OCI-LY3 (cell line): ENCODE measurements at regions not wholly inside any gene's neighbourhood (a gene's known extent, or its start where the extent isn't known, plus 50 kb on each side); places are given as distances from the start of the nearest gene placed in this dataset.

Experiments used
- H2AFZ ChIP-seq: fragments of 200-600, 300-600 bp; shearing (Covaris generic); 2 replicates; pipeline ENCODE4 v1.6.0; 2014; ENCODE audit warnings: antibody characterized with exemption, low read depth, low read length
- H3K27ac ChIP-seq: fragments of 200-600, 300-600 bp; sonication (generic); 2 replicates; pipeline ENCODE4 v1.5.1; 2014; ENCODE audit warnings: mild to moderate bottlenecking, low read length, moderate library complexity, mixed read lengths
- H3K27me3 ChIP-seq: fragments of 200-600, 300-600 bp; sonication (generic); 2 replicates; pipeline ENCODE4 v1.6.1; 2014; ENCODE audit warnings: low read depth, low read length, mixed read lengths
- H3K36me3 ChIP-seq: fragments of 200-600, 300-600 bp; sonication (generic); replicated peaks from 2 replicates; pipeline ENCODE3; 2014; ENCODE audit warnings: low read depth, low read length, mixed read lengths
- H3K4me1 ChIP-seq: fragments of 300-600, 200-600 bp; sonication (generic); 2 replicates; pipeline ENCODE4 v1.6.1; 2014; ENCODE audit warnings: low read length, mixed read lengths
- H3K4me2 ChIP-seq: fragments of 200-600, 300-600 bp; sonication (generic); 2 replicates; pipeline ENCODE4 v1.6.1; 2014; ENCODE audit warnings: low read length, mixed read lengths
- H3K4me3 ChIP-seq: fragments of 300-600, 200-600 bp; sonication (generic); 2 replicates; pipeline ENCODE4 v1.5.1; 2014; ENCODE audit warnings: antibody characterized with exemption, mild to moderate bottlenecking, low read length, moderate library complexity
- H3K79me2 ChIP-seq: fragments of 300-600, 200-600 bp; shearing (Covaris generic); 2 replicates; pipeline ENCODE4 v1.6.1; 2014; ENCODE audit warnings: mild to moderate bottlenecking, low read length, mixed read lengths
- H3K9ac ChIP-seq: fragments of 300-600, 200-600 bp; shearing (Covaris generic); 2 replicates; pipeline ENCODE4 v1.6.0; 2014; ENCODE audit warnings: mild to moderate bottlenecking, low read length, moderate library complexity
- H3K9me3 ChIP-seq: fragments of 200-600, 300-600 bp; shearing (Covaris generic); 2 replicates; pipeline ENCODE4 v1.6.1; 2014; ENCODE audit warnings: low read length, mixed read lengths; ENCODE audit not compliant: insufficient read depth
- H4K20me1 ChIP-seq: fragments of 200-600, 300-600 bp; sonication (generic); 2 replicates; pipeline ENCODE4 v1.6.1; 2016; ENCODE audit warnings: low read length, mixed read lengths; ENCODE audit not compliant: insufficient read depth
- EZH2phosphoT487 ChIP-seq: fragments of 200-600 bp; shearing (Covaris generic); IDR thresholded peaks from 2 replicates; pipeline ENCODE4 v1.6.1; 2018; ENCODE audit warnings: antibody characterized with exemption, mixed run types, low read depth
- TF ChIP-seq, protein P1 (sequence below): fragments of 200-600, 300-600 bp; sonication (generic); IDR thresholded peaks from 2 replicates; pipeline ENCODE4 v1.5.1; 2014; ENCODE audit warnings: antibody characterized with exemption, low read length, low read depth

DNA sequence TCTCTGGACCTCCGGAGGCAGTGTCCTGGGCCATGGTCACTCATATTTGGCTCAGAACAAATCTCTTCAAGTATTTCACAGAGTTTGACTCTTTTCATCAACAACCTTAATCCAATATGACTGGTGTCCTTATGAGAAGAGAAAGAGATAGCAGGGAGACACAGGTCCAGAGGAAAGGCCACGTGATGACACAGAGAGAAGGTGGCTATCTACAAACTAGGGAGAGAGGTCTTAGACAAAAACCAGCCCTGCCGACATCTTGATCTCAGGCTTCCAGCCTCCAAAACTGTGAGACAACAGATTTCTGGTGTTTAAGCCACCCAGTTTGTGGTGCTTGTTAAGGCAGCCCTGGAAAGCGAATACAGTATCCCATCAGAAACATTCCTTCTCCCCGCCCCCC lies 237.1 kb upstream of the PROK2 start:
- Histone ChIP-seq H3K79me2 (no peaks in the 10 kb centered on the region), H3K9ac (no peak overlapping the region), H3K9me3 (no peaks in the 10 kb centered on the region), H3K4me1 (no peaks in the 10 kb centered on the region), H3K36me3 (no peaks in the 10 kb centered on the region), H4K20me1 (no peaks in the 10 kb centered on the region), H3K4me3 (no peak overlapping the region), H3K4me2 (no peak overlapping the region), H2AFZ (no peak overlapping the region), H3K27ac (no peak overlapping the region), H3K27me3 (peaks cover 9% of the 10 kb centered on the region; the same call in 1 of the 2 replicates)
- TF ChIP-seq EZH2phosphoT487 = no peak
- TF ChIP-seq, protein P1, sequence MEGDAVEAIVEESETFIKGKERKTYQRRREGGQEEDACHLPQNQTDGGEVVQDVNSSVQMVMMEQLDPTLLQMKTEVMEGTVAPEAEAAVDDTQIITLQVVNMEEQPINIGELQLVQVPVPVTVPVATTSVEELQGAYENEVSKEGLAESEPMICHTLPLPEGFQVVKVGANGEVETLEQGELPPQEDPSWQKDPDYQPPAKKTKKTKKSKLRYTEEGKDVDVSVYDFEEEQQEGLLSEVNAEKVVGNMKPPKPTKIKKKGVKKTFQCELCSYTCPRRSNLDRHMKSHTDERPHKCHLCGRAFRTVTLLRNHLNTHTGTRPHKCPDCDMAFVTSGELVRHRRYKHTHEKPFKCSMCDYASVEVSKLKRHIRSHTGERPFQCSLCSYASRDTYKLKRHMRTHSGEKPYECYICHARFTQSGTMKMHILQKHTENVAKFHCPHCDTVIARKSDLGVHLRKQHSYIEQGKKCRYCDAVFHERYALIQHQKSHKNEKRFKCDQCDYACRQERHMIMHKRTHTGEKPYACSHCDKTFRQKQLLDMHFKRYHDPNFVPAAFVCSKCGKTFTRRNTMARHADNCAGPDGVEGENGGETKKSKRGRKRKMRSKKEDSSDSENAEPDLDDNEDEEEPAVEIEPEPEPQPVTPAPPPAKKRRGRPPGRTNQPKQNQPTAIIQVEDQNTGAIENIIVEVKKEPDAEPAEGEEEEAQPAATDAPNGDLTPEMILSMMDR = no peak

DNA sequence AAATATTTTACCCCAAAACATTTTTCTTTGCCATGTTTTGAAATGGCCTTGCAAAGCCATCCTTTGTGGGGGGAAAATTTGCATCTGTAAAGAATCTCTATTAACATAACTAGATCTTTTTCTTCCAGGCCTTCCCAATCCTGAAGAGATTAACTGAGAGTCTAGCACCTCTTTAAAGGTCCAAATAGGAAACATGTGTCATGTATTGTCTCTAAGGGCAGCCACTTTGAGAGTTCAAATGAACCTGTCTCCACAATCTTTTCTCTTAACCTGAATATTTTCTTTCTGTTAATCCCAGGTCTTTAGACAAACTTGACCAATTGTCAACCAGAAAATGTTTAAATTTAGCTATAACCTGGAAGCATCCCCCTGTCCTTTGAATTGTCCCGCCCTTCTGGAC lies 236.6 kb upstream of the PROK2 start:
- Histone ChIP-seq H3K36me3 (no peaks in the 10 kb centered on the region), H3K4me1 (no peaks in the 10 kb centered on the region), H3K27ac (no peak overlapping the region), H2AFZ (no peak overlapping the region), H3K9me3 (no peaks in the 10 kb centered on the region), H3K79me2 (no peaks in the 10 kb centered on the region), H4K20me1 (no peaks in the 10 kb centered on the region), H3K27me3 (peaks cover 14% of the 10 kb centered on the region; the same call in 1 of the 2 replicates), H3K4me3 (no peak overlapping the region), H3K4me2 (no peak overlapping the region), H3K9ac (no peak overlapping the region)
- no peak for TF ChIP-seq EZH2phosphoT487
- TF ChIP-seq, protein P1 = no peak

DNA sequence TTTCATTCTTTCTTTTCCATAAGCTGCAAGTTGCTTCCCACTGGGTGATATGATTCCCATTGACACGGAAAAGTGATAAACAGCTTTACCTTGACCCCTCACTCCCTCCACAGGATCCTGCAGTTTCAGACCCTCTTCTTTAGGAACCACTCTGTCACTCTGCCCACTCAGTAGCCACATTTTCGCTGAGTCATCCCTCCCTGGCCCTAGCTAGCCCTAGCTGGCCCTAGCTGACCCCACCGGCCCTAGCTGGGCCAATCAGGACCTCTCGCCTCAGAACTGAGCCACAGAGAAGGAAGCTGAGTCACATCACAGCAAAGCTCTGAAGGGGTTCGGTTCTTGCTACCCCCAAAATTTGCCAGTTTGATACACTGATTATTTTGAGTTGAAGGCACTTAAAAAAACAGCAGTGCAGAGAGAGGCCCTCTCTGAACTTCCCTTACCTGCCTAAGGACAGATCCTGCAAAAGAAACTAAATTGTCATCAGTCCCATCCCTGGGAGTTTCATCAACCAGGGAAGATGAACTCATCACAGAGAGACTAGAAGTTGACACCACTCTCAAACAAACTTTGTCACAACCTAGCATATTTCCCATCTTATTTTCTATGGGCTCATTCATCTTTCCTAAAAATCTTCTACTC lies 233.5 kb upstream of the PROK2 start:
- no peaks in the 10 kb centered on the region for H4K20me1 ChIP-seq
- H3K79me2 ChIP-seq = no peaks in the 10 kb centered on the region
- H3K4me3 ChIP-seq = no peak overlapping the region
- no peak overlapping the region for H3K9ac ChIP-seq
- H3K27ac ChIP-seq = no peak overlapping the region
- no peak overlapping the region for H3K4me2 ChIP-seq
- no peaks in the 10 kb centered on the region for H3K9me3 ChIP-seq
- peaks cover 42% of the 10 kb centered on the region for H3K27me3 ChIP-seq
- no peak overlapping the region for H2AFZ ChIP-seq
- H3K36me3 ChIP-seq = no peaks in the 10 kb centered on the region
- TF ChIP-seq, protein P1 = no peak
- no peak for TF ChIP-seq EZH2phosphoT487
- peaks cover 13% of the 10 kb centered on the region for H3K4me1 ChIP-seq

DNA sequence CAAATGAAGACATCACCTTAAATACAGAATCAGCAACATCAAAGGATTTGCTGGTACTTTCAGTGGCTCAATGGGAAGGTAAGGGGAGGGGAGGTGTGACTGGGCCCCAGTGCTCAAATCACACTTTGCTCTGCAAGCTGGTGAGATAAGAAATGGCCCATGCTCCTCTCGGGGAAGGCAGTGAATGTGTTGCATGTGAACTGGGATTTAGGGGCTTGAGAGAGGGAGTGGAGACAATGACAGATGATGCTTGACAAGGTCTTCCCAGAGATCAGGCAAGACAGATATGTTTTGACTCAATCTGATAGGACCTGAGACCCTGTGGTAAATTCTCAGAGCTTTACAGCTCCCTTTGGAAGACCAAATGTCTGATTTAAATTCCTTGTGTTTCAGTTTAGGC lies 233.0 kb upstream of the PROK2 start:
- no peak overlapping the region for H3K27ac ChIP-seq
- H3K79me2 ChIP-seq = no peaks in the 10 kb centered on the region
- H3K27me3 ChIP-seq = peaks cover 45% of the 10 kb centered on the region
- no peak overlapping the region for H3K9ac ChIP-seq
- H3K4me1 ChIP-seq = peaks cover 13% of the 10 kb centered on the region
- no peaks in the 10 kb centered on the region for H3K9me3 ChIP-seq
- H3K4me2 ChIP-seq = no peak overlapping the region
- no peak overlapping the region for H2AFZ ChIP-seq
- H3K36me3 ChIP-seq = no peaks in the 10 kb centered on the region
- no peaks in the 10 kb centered on the region for H4K20me1 ChIP-seq
- TF ChIP-seq EZH2phosphoT487 = no peak
- TF ChIP-seq, protein P1 = no peak
- no peak overlapping the region for H3K4me3 ChIP-seq
